ENCODE measurements at regions not wholly inside any gene's neighbourhood (a gene's known extent, or its start where the extent isn't known, plus 50 kb on each side); places are given as distances from the start of the nearest gene placed in this dataset.

GRCh38 chr11:34565417-34566207, 52.0 kb upstream of the ELF5 start:
- ChIA-PET CTCF (interaction anchor here (0.9 to 1.7 kb wide), 5 partner anchors 21 to 826 kb away, joined by 3 to 9 read pairs (median 3); no protein-coding TSS in a partner anchor), POLR2A (no interaction called here)
- TF ChIP-seq, protein P1, sequence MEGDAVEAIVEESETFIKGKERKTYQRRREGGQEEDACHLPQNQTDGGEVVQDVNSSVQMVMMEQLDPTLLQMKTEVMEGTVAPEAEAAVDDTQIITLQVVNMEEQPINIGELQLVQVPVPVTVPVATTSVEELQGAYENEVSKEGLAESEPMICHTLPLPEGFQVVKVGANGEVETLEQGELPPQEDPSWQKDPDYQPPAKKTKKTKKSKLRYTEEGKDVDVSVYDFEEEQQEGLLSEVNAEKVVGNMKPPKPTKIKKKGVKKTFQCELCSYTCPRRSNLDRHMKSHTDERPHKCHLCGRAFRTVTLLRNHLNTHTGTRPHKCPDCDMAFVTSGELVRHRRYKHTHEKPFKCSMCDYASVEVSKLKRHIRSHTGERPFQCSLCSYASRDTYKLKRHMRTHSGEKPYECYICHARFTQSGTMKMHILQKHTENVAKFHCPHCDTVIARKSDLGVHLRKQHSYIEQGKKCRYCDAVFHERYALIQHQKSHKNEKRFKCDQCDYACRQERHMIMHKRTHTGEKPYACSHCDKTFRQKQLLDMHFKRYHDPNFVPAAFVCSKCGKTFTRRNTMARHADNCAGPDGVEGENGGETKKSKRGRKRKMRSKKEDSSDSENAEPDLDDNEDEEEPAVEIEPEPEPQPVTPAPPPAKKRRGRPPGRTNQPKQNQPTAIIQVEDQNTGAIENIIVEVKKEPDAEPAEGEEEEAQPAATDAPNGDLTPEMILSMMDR (IDR thresholded peaks at IDR 0.05), result peak; percentile 49
- TF ChIP-seq EZH2 (IDR thresholded peaks at IDR 0.05; ENCODE audit: borderline replicate concordance, insufficient read depth, low read depth, low read length, poor library complexity, severe bottlenecking), result no peak
- Mint-ChIP-seq H3K27ac (no peak overlapping the region), H3K9me3 (ENCODE audit: insufficient read depth) (no peaks in the 10 kb centered on the region), H3K27me3 (peaks cover 49% of the 10 kb centered on the region), H3K4me3 (no peak overlapping the region), H3K4me1 (no peaks in the 10 kb centered on the region)
- DNase-seq (peak; percentile 16), ATAC-seq (ENCODE audit: low read depth) (peak; percentile 28)
- Histone ChIP-seq H3K36me3 (replicated peaks in 1 of 2; ENCODE audit: control extremely low read depth in 1 of 2, control insufficient read depth in 1 of 2, extremely low read depth in 1 of 2, insufficient read depth in 2 of 2, low read length in 1 of 2) (no peaks in the 10 kb centered on the region), H3K79me2 (ENCODE audit: control insufficient read depth, insufficient read depth, low read length) (no peaks in the 10 kb centered on the region), H3K4me1 (ENCODE audit: control insufficient read depth in 2 of 2, insufficient read depth in 2 of 2, low read length in 2 of 2) (no peaks in the 10 kb centered on the region), H3K9ac (ENCODE audit: low read length) (no peak overlapping the region), H3K4me3 (ENCODE audit: control extremely low read depth in 1 of 5, extremely low read depth in 1 of 5, insufficient read depth in 1 of 5, low read depth in 2 of 5, low read length in 4 of 5) (no peak overlapping the region), H3K27ac (ENCODE audit: low read length in 2 of 2) (no peak overlapping the region), H3K27me3 (replicated peaks in 1 of 4; ENCODE audit: control extremely low read depth in 1 of 4, control insufficient read depth in 3 of 4, insufficient read depth in 4 of 4, low read length in 3 of 4) (peaks cover 0 to 19% (median 4%) of the 10 kb centered on the region in 4 experiments), H3K9me3 (ENCODE audit: control extremely low read depth in 1 of 3, control insufficient read depth in 2 of 3, insufficient read depth in 1 of 3, low read length in 2 of 3) (no peaks in the 10 kb centered on the region), H2AFZ (ENCODE audit: insufficient read depth, low read depth, low read length, poor library complexity, severe bottlenecking) (no peak overlapping the region), H4K20me1 (ENCODE audit: control insufficient read depth, insufficient read depth, low read length, poor library complexity, severe bottlenecking) (no peaks in the 10 kb centered on the region), H3K4me2 (replicated peaks; ENCODE audit: low read depth, low read length, poor library complexity, severe bottlenecking) (no peak overlapping the region)
- 92% methylated on average over 2 of the region's 2 CpGs for WGBS (ENCODE audit: insufficient coverage)
- intact Hi-C loops (cut with micrococcal nuclease), result no loop called here

GRCh38 chr11:34566208-34566551, 52.6 kb upstream of the ELF5 start:
- no peak overlapping the region for H2AFZ ChIP-seq (ENCODE audit: insufficient read depth, low read depth, low read length, poor library complexity, severe bottlenecking)
- no peaks in the 10 kb centered on the region for H3K4me1 Mint-ChIP-seq
- H3K4me1 ChIP-seq (ENCODE audit: control insufficient read depth in 2 of 2, insufficient read depth in 2 of 2, low read length in 2 of 2), result no peaks in the 10 kb centered on the region
- H3K4me2 ChIP-seq (replicated peaks; ENCODE audit: low read depth, low read length, poor library complexity, severe bottlenecking), result no peak overlapping the region
- WGBS (ENCODE audit: insufficient coverage), result 95% methylated on average over 3 of the region's 3 CpGs
- no peaks in the 10 kb centered on the region for H4K20me1 ChIP-seq (ENCODE audit: control insufficient read depth, insufficient read depth, low read length, poor library complexity, severe bottlenecking)
- intact Hi-C loops (cut with micrococcal nuclease), result no loop called here
- H3K9me3 ChIP-seq (ENCODE audit: control extremely low read depth in 1 of 3, control insufficient read depth in 2 of 3, insufficient read depth in 1 of 3, low read length in 2 of 3), result no peaks in the 10 kb centered on the region
- no peaks in the 10 kb centered on the region for H3K79me2 ChIP-seq (ENCODE audit: control insufficient read depth, insufficient read depth, low read length)
- no peak overlapping the region for H3K27ac ChIP-seq (ENCODE audit: low read length in 2 of 2)
- H3K27me3 ChIP-seq (replicated peaks in 1 of 4; ENCODE audit: control extremely low read depth in 1 of 4, control insufficient read depth in 3 of 4, insufficient read depth in 4 of 4, low read length in 3 of 4), result peaks cover 0 to 19% (median 4%) of the 10 kb centered on the region in 4 experiments
- POLR2A ChIA-PET, result no interaction called here
- DNase-seq (no peak), ATAC-seq (ENCODE audit: low read depth) (no peak)
- H3K36me3 ChIP-seq (replicated peaks in 1 of 2; ENCODE audit: control extremely low read depth in 1 of 2, control insufficient read depth in 1 of 2, extremely low read depth in 1 of 2, insufficient read depth in 2 of 2, low read length in 1 of 2), result no peaks in the 10 kb centered on the region
- CTCF ChIA-PET, result interaction anchor here (1.2 to 1.7 kb wide), 4 partner anchors 20 to 825 kb away, joined by 3 to 9 read pairs (median 4); no protein-coding TSS in a partner anchor
- H3K4me3 ChIP-seq (ENCODE audit: control extremely low read depth in 1 of 5, extremely low read depth in 1 of 5, insufficient read depth in 1 of 5, low read depth in 2 of 5, low read length in 4 of 5), result no peak overlapping the region
- no peak overlapping the region for H3K27ac Mint-ChIP-seq
- peaks cover 48% of the 10 kb centered on the region for H3K27me3 Mint-ChIP-seq
- no peak overlapping the region for H3K9ac ChIP-seq (ENCODE audit: low read length)
- no peak for TF ChIP-seq EZH2 (IDR thresholded peaks at IDR 0.05; ENCODE audit: borderline replicate concordance, insufficient read depth, low read depth, low read length, poor library complexity, severe bottlenecking)
- TF ChIP-seq, protein P1 (IDR thresholded peaks at IDR 0.05), result no peak
- H3K9me3 Mint-ChIP-seq (ENCODE audit: insufficient read depth), result no peaks in the 10 kb centered on the region
- H3K4me3 Mint-ChIP-seq, result no peak overlapping the region

Measured in B cell (primary cell).